NCI-H460 (cell line): ENCODE measurements at regions not wholly inside any gene's neighbourhood (a gene's known extent, or its start where the extent isn't known, plus 50 kb on each side); places are given as distances from the start of the nearest gene placed in this dataset.

Source experiments
- DNase-seq: peaks from one replicate; pipeline ENCODE4 v3.0.0-alpha.2; 2016; ENCODE audit warnings: low read depth; ENCODE audit errors: extremely low read depth

DNA sequence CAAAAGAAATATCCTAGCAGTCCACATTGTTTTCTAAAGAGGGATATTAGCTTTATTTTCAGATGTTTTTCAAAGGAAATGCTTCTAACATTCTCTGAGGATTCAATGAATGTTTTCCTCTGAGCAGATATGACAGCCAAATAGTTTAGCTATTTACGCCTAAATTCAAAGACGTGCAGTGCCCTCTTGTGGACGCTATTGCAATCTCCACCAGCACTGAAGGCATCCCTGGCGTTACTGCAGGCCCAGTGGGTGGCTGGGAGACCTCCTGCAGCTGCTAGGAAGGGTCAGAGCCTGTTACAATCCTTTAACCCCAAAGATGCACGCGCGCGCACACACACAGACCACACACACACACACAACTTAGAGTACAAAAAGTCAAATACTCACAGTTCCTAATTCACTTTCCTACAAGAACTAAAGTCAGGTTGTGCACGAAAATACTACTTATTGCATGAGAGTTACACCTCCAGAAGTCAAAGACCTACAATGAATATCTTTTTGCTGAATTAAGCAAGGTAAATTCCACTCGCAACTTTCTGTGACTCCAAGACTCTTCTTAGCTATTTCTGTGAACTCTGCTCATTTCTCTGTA is 589.3 kb upstream of the TMEM132C start:
- DNase-seq, result peak; percentile 43

DNA sequence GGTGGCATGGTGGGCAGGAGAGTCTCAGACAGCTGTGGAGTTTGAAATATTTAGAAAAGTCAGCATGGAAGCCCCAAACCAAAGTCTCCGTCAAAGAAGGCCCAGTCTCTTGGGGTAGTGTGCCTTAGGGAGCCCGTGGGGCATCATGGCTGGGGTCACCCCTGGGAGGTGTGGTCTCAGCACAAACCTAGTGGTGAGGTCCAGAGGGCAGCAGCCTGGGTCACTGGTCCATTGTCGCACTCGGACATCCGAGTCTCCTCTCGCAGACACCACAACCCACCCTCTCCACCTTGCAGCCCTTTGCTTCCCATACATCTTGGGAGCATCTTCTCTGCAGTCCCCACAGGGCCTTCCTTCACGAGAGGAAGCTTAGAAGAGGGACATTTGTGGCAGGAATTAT is 588.0 kb upstream of the TMEM132C start:
- no peak for DNase-seq

DNA sequence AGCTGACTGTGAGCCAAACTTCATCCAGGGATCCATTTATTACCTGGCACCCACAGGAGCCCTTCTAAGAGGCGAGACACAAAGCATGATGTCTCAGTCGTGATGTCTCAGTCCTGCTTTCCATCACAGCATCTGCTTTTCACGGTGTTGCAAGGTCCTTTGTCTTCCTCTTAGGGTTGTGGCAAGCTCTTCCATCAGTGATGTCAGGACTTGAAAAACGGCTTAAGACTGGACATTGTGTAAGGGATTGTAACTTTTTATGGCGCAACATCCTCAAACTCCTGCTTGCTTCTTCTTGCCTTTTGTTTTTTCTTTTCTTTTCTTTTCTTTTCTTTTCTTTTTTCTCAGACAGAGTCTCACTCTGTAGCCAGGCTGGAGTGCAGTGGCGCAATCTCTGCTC is 586.5 kb upstream of the TMEM132C start:
- no peak for DNase-seq

DNA sequence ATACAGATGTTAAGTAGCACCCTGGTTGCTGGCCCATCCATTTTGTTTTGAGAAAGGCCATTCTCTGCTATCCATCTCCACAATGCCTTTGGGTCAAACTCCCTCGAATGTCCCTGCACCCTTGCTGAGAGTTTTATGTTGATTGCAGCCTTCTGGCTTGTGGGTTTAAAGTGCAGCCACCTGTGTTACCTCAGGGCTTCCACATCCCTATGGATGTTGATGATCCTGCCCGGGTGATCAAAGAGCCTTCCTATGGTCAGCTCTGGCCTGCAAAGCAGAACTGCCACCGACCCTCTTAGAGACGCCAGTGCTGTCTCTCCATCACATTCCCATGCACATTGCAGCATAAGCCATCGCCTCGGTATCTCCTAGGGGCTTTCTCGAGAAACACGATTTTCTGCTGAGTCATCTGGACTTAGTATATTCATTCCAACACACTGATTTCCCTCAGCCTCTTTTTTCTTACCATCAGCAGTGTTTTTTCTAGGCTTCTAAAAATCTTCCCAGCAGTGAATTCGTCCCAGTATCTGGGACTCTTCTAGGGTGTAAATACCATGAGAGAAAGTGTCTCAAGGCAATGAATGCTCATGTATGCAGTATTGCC is 585.7 kb upstream of the TMEM132C start:
- DNase-seq, result no peak

DNA sequence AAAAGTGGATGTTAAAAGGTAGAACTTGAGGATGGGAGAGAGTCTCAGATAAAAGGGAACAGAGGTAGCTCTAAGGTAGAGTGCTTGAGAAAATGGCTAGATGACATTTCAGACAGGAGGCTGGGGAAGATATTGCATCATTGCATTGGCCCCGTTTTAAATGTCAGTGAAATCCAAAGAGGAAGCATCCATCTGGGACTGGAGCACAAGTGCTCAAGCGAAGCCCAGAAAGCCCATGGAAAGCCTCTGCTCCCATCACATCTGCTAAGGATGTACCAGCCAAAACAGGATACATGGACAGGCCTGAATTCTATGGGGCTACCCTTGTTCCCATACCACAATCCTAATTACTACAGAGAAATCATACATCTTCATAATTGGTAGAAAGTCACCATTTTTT is 581.5 kb upstream of the TMEM132C start:
- no peak for DNase-seq

DNA sequence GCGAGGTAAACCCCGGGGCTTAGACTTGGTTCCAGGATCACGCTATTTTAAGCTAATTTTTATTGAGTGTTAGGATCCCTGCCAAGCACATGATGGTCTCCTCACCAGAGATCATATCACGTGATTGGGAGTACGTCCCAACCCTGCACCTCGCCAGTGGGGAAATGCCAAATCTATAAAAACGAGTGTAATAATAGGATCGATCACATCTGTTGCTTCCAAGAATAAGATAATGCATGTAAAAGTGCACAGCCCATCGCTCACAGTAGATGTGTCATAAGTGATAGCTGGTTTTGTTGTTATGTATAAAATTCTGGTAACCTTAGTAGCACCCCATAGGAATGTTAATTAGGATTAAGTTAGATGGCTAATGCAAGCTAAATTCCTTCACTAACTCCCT is 581.0 kb upstream of the TMEM132C start:
- no peak for DNase-seq

DNA sequence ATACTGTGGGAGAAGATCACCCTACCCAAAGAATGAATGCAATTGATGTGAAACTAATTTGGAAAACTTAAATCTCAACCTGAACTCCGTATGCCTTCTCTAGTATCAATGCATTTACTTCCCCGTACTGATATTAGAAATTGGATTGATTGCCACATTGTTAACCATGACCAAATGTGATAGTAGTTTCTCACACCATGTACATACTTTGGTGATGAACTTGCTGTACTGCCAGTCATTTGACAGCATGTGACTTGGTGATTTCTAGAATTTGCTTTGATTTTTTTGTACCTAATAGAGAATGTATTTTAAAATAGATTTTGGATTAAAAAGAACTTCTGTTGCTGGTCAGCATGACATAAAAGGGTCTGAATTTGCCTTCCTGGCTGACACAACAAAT is 579.8 kb upstream of the TMEM132C start:
- no peak for DNase-seq

DNA sequence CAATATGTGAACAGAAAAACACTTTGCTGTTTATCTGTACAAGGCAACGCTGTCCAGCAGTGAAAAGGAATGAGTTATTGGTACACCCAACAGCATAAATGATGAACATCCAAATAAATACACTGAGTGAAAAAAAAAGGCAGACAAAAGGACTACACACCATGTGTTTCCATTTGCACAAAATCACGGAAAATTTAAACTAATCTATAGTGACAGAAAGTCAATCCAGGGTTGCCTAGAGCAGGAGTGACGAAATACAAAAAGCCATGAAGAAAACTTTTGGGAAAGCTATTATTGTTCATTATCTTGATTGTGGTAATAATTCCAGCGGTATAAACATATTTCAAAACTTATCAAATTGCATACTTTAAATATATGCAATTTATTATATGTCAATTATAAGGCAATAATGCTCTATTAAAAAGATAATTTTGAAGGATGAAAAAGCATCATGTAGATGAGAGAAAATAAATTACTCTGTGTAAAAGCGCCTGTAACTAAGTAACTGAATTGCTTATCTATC is 578.0 kb upstream of the TMEM132C start:
- DNase-seq, result no peak

DNA sequence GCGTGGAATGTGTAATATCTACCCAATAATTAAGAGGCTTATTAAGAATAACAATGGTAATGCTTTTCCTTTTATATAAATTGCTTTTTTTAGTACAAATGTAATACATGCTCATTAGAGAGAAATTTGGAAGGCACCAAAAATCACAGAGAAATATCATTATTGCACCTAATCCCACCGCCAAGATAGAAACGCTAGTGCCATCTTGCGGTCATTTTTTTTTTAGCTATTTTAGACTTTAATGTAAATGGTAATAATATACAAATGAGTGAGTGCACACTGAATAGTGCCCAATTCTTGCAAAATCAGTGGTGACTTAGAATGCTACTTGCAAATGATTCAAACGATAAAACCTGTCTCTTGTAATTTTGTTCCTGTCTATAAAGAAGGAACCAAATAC is 576.8 kb upstream of the TMEM132C start:
- DNase-seq, result no peak

DNA sequence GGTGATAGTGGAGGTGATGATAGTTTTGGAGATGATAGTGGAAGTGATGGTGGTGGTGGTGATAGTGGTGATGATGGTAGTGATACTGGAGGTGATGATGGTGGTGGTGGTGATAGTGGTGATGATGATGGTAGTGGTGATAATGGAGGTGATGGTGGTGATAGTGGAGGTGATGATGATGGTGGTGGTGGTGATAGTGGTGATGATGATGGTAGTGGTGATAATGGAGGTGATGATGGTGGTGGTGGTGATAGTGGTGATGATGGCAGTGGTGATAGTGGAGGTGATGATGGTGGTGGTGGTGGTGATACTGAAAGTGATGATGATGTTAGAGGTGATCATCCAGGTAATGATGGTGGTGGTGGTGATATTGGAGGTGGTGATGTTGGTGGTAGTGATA is 570.0 kb upstream of the TMEM132C start:
- DNase-seq, result no peak

DNA sequence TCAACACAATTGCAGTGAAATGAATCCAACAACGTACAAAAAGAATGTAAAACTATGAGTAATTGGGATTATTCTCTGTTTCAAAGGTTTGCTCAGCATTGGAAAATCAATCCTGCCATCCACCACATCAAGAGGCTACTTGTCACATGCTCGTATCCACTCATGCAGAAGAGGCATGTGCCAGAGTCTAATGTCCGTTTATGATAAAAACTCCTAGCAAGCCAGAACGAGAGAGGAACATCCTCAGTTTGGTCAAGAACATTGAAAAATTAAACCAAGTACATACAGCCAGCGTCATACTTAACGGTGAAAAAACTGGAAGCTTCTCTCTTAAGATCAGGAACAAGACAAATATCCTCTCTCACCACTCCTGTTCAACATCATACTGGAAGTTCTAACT is 563.9 kb upstream of the TMEM132C start:
- no peak for DNase-seq

DNA sequence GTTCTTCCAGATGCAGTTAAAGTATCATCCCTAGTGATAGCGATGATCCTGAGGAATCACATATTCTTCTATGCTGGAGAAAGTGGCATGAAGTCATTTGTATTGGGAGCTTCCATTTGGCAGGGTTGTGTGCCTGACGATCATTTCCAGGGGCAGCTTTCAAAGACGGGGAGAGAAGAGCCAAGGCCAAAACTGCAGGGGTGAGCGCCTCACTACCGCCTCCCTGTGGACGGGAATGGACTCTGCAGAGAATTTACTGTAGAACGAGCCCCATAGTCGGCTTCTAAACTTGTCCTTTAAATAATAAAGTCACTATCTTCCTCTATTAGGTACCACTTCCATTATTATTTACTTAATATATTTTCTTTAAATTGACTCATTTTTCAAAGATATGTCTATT is 555.9 kb upstream of the TMEM132C start:
- no peak for DNase-seq

DNA sequence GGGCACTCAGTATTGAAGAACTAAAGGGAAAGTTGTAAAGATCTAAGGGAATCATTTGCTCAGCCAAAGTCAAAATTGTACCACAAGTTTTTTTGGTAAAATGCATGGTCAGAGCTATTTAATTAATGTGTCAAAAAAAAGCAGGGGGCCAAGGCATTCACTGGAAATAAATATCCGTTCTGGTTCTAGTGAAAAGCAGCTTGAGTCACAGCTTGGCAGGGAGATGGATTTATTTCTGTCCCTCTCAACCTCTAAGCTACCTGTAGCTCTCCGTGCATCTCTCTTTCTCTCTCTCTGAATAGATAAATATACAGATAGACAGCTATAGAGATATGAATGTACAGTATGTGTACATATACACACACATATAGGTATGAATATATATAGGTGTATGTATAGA is 554.4 kb upstream of the TMEM132C start:
- no peak for DNase-seq

DNA sequence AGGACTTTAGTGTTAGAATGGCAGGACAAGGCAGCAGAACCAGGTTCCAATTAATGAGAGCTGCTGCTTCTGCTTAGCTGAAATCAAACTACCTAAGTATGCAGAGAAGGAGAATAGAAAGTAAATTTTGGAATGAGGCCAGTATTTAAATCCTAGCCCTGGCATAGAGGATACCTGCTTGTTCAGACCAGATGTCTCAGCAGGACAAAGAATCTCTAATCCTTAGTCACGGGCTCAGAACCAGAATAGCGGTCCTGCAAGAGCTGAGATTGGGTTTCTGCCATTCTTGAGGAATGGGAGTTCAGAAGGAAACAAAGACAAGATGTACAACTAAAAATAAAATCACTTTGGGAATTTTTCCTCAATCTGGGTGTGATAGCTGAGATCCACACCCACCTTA is 550.8 kb upstream of the TMEM132C start:
- DNase-seq, result no peak

DNA sequence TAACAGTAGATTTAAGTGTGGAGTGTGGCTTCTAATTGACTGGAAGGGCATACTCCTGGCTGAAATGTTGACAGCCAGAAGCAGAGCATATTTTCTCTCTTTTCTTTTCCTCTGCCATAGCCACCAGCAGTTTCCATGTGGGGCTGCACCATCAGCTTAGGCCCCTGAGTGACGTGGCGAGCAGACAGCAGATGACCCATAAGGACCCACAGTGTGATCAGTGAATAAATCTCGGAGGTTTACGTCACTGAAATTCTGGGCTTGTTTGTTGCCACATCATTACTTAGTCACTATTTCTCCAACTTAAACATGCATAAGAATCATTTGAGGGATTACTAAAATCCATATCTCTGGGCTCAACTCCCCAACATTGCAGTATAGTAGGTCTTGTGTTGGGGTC is 549.7 kb upstream of the TMEM132C start:
- DNase-seq, result no peak

DNA sequence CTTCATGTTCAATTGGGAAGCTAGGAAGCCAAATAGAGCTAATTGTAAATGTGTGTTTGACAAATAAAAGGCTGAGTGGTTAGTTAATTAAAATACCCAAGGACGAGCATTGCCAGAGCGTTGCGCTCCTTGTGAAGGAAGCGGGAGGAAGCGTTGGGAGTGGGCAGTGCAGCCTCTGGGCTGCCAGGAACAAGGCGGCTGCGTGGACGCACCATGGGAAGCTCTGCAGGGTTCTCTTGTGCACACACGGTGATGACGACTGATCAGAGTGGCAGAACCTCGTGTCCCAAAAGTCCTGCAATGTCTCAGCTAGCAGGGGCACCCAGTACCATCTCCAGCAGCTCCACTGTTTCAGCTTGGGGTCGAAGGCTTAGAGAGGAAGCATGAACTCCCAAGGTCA is 546.6 kb upstream of the TMEM132C start:
- no peak for DNase-seq

DNA sequence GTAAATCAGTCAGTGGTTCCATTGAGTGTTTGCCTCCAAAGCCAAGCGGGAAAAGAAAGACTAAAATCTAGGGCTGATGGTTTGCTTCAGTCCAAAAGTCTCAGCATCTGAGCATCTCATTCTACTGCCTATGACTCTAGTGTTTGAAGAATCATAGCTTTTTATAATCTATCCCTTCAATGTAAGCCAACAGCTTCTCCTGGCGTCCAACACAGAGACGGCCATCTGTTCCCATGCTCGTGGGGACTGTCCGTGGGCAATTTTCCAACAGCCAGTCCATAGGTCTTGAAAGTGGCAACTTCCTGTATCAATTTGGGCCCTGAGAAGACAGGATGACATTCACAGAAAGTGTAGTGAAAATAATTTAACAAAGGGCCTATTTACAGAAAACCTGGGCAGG is 544.4 kb upstream of the TMEM132C start:
- DNase-seq, result no peak

DNA sequence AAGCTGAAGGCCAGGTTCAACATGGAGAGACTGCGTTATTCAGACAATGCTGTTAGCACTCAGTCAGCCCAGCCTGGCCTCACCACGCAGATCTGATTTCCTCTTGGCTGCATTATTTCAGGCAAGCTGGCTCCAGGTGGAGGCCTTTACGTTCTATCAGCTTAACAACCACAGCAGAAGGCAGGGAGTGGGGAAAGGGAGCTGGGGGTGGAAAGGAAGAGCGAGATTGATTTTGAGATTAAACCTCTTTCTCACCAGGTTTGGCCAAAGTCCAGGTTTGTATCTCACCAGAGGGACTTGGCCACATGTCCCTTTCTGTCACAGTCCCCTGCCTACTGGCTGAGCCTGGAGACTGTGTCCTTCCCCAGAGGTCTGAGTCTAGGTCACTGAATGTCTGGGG is 543.7 kb upstream of the TMEM132C start:
- DNase-seq, result no peak

DNA sequence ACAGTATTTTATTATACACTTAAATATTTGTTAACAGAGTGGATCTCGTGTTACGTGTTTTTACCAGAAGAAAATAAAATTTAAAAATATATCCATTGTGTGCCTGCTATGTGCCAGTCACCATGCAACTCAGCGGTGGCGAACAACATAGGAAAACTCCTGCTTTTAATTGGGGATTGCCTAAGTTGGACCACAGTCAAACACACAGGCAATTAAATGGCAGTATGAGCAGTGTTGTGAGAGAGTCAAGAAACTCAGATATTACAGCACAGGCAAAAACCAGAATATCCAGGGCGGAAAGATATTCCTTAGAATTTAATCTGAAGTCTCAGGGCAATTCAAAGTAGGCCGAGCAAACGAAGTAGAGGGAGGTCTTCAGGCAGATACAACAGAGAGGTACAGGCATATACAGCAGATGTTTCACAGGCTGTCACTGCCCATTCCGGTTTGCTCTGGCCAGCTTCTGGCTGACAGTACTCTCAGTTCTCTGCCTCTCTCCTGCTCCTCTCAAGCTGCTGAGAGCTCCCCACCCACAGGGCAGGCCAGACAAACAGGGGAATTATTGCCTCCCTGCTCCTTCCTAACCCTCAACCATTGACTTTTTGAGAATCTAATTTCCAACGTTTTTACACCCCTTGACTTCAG is 540.2 kb upstream of the TMEM132C start:
- DNase-seq, result no peak

DNA sequence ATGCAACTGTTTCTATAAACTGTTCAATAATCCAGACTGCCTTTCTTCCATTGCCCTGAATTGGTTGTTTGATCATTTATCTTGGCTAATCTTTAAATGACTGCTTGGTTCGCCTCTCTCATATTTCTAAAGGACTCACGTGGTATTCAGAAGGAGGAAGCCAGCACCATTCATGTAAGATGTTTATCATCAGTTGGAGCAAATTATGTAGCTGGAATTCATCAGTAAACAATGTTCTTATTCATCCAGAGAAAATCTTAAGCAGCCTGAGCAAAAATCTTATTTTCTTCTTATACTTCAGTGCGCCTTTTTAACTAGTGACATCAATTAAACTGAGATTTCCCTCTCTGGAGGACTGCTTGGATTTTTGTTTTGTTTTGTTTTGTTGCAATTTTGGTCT is 538.7 kb upstream of the TMEM132C start:
- DNase-seq, result no peak

DNA sequence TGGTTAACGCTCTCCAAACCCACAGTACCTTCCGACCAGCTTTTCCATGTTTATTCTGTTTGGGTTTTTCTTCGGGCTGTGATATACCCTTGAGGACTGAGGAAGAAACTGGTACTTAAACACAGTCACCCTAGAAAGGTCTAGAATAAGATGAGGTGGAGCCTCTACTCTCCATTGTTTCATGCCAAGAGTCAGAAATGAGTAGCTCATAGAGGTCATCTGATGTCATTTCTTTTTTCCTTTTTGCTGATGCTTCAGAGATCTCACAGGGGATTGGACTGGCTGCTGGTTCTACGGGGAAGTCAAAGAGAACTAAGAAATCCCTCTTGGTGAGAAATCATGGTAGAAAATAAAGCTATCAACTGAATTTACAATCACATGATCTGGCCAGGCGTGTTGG is 538.2 kb upstream of the TMEM132C start:
- DNase-seq, result no peak

DNA sequence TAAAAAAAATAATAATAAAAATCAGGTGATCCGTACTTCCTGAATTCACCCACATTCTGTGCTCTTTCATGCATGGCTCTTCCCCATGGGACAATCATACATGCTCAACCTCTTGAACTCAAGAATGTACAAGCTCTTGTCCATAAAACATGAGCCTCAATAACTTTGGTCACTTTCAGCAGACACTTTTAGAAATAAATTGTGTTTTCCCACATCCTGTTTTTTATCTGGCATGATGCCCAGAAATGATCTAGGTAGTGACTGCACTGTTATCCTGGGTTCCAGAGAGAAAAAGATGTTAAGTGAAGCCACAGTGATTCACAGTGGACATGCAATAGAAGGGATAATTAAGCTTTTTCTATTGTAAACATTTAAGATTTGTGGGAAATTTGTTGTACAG is 537.6 kb upstream of the TMEM132C start:
- DNase-seq, result no peak
